ENCODE measurements at regions not wholly inside any gene's neighbourhood (a gene's known extent, or its start where the extent isn't known, plus 50 kb on each side); places are given as distances from the start of the nearest gene placed in this dataset.

DNA sequence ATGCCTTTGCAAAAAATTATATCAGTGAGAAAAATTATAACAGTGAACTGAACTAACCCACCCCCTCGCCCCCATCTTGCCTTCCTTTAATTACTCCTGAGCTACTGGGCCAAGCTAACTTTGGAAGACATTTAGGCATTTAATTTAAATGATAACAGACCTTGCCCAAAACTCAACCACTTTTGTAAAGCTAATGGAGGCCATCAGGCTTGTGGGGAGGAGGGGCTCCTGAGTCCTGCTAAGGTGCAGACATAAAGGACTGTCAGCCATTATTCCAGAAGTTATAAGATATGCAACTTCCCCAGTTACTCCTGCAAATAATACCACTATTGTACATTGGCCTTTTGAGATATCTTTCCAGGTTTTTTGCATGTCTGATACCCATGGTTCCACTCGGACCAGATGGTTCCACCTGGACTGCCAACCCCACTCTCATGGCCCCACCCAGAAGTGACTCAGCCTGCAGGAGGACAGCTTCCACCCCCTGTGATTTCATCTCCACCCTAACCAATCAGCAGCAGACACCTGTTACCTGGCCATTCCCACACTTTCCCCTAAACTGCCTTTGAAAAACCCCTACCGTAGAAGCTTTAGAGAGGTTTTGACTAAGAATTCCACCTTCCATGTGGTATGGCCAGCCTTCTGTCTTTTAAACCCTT is 805.4 kb upstream of the CDH6 start:
- TF ChIP-seq CTCF (IDR thresholded peaks at IDR 0.05) (no peak), POLR2AphosphoS5 (IDR thresholded peaks at IDR 0.05) (no peak)

Data from prostate gland (tissue), 2 donors.